ENCODE measurements at regions not wholly inside any gene's neighbourhood (a gene's known extent, or its start where the extent isn't known, plus 50 kb on each side); places are given as distances from the start of the nearest gene placed in this dataset.

- no peak for DNase-seq (ENCODE audit: low read depth)
- TF ChIP-seq CTCF (IDR thresholded peaks at IDR 0.05; ENCODE audit: insufficient read depth, low read depth, low read length, missing control alignments), result no peak
Observed at GRCh38 chr3:104750581-104750980, 616.1 kb upstream of the ALCAM start.

DNA sequence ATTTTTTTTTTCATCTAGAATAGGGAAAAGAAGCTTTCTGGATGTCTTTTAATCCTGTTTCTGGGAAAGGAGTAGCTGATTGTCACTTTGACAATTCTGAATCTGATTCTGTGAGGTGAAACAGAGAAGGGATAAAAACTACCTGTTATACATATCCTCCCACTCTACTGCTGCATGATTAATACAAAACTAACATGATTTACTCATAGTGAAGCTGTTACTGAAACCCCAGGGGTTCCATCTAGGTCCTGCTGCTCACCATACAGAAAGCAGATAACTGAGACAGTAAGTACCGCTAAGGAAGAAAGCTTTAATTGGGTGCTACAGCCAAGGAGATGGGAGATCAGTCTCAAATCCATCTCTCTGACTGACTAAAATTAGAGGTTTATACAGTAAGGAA is 610.9 kb upstream of the ALCAM start:
- H3K4me3 ChIP-seq (ENCODE audit: low read length), result no peak overlapping the region
- no peak for DNase-seq (ENCODE audit: low read depth)
- no peak for TF ChIP-seq CTCF (IDR thresholded peaks at IDR 0.05; ENCODE audit: insufficient read depth, low read depth, low read length, missing control alignments)

More at GRCh38 chr3:104750581-104750980, 616.1 kb upstream of the ALCAM start:
- no peak overlapping the region for H3K4me3 ChIP-seq (ENCODE audit: low read length)

DNA sequence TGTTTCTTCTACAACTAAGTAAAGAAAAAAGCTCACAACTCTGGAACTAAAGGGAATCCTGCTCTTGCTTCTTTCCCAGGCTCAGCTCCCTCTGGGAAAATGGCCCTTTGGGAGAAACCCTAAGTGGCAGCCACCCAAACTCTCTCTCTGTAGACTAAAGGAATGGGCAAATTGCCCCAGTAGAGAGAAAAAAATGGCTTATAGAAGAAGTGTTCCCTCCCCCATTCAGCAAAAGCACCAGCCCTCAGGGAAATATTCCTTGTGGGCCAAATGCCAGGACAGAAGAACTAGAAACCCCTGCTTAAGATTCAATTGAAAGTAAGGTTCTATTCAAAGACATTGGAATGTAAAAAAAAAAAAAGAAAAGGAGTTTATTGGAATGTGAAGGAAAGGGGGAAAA is 603.7 kb upstream of the ALCAM start:
- TF ChIP-seq CTCF (IDR thresholded peaks at IDR 0.05; ENCODE audit: insufficient read depth, low read depth, low read length, missing control alignments), result no peak

GRCh38 chr3:104764496-104764895 is 602.2 kb upstream of the ALCAM start:
- TF ChIP-seq CTCF (IDR thresholded peaks at IDR 0.05; ENCODE audit: insufficient read depth, low read depth, low read length, missing control alignments), result no peak
- DNase-seq (ENCODE audit: low read depth), result no peak
- no peak overlapping the region for H3K4me3 ChIP-seq (ENCODE audit: low read length)

More for the DNA sequence above, 603.7 kb upstream of the ALCAM start:
- no peak overlapping the region for H3K4me3 ChIP-seq (ENCODE audit: low read length)
- peak; percentile 6 for DNase-seq (ENCODE audit: low read depth)

DNA sequence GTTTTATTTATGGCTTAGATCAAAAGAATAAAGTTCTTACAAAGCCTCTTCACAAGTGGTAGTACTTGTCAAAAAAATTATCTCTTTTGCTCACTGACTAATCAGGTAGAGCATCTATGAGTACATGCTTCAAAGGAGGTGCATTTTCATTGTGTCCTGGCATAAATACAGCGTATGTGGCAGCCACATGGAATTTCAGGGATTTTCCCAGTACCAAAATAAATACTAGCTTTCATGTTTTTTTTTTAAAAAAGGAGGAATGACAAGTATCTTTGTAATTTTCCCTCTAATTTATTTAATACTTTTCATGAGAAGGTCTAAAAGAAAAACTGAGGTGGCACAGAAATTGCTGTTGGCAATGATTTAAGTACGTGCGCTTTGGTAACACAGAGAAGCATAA is 597.8 kb upstream of the ALCAM start:
- no peak for DNase-seq (ENCODE audit: low read depth)
- no peak overlapping the region for H3K4me3 ChIP-seq (ENCODE audit: low read length)
- TF ChIP-seq CTCF (IDR thresholded peaks at IDR 0.05; ENCODE audit: insufficient read depth, low read depth, low read length, missing control alignments), result no peak

GRCh38 chr3:104779324-104779723 is 587.4 kb upstream of the ALCAM start:
- DNase-seq (ENCODE audit: low read depth), result no peak
- H3K4me3 ChIP-seq (ENCODE audit: low read length), result no peak overlapping the region
- no peak for TF ChIP-seq CTCF (IDR thresholded peaks at IDR 0.05; ENCODE audit: insufficient read depth, low read depth, low read length, missing control alignments)

GRCh38 chr3:104781112-104781511 is 585.6 kb upstream of the ALCAM start:
- DNase-seq (ENCODE audit: low read depth), result no peak
- H3K4me3 ChIP-seq (ENCODE audit: low read length), result no peak overlapping the region
- TF ChIP-seq CTCF (IDR thresholded peaks at IDR 0.05; ENCODE audit: insufficient read depth, low read depth, low read length, missing control alignments), result no peak
